Muscle of leg (tissue), 3 donors: ENCODE measurements at regions not wholly inside any gene's neighbourhood (a gene's known extent, or its start where the extent isn't known, plus 50 kb on each side); places are given as distances from the start of the nearest gene placed in this dataset.

Source experiments
- DNase-seq: peaks from one replicate; pipeline ENCODE4 v3.0.0; 2013
- H3K27ac ChIP-seq: one replicate; pipeline ENCODE4 v1.5.1; 2013; ENCODE audit warnings: mild to moderate bottlenecking, low read length, control low read depth
- H3K27me3 ChIP-seq: one replicate; pipeline ENCODE4 v1.6.1; 2013; ENCODE audit warnings: low read length; ENCODE audit not compliant: control insufficient read depth, insufficient read depth
- H3K36me3 ChIP-seq: one replicate; pipeline ENCODE4 v1.6.1; 2013; ENCODE audit warnings: low read length; ENCODE audit not compliant: control insufficient read depth, insufficient read depth
- H3K4me1 ChIP-seq: one replicate; pipeline ENCODE4 v1.6.1; 2013; ENCODE audit warnings: low read length; ENCODE audit not compliant: control insufficient read depth, insufficient read depth
- H3K4me3 ChIP-seq: one replicate; pipeline ENCODE4 v1.5.1; 2013; ENCODE audit warnings: low read length, control low read depth
- H3K9me3 ChIP-seq: replicated peaks from 2 replicates; pipeline ENCODE4 v1.6.1; 2013; ENCODE audit warnings: low read depth, low read length; ENCODE audit not compliant: control insufficient read depth
- WGBS: methylation state at CpG from one replicate; pipeline ENCODE4 v1.1.5; 2013; ENCODE audit warnings: missing lambda C conversion rate; ENCODE audit not compliant: insufficient coverage; 5-methylcytosine and 5-hydroxymethylcytosine counted together

GRCh38 chr15:70351941-70352774 lies 254.4 kb upstream of the TLE3 start:
- Histone ChIP-seq H3K27ac (no peak overlapping the region), H3K36me3 (no peaks in the 10 kb centered on the region), H3K4me1 (peaks cover 17% of the 10 kb centered on the region), H3K9me3 (no peaks in the 10 kb centered on the region), H3K27me3 (peaks cover 14% of the 10 kb centered on the region), H3K4me3 (no peak overlapping the region)
- 72% methylated on average over 3 of the region's 3 CpGs for WGBS
- no peak for DNase-seq

GRCh38 chr15:70351391-70351790 lies 253.7 kb upstream of the TLE3 start:
- H3K36me3 ChIP-seq, result no peaks in the 10 kb centered on the region
- 62% methylated on average over 5 of the region's 5 CpGs for WGBS
- peaks cover 13% of the 10 kb centered on the region for H3K27me3 ChIP-seq
- H3K27ac ChIP-seq, result no peak overlapping the region
- peaks cover 14% of the 10 kb centered on the region for H3K4me1 ChIP-seq
- H3K9me3 ChIP-seq, result no peaks in the 10 kb centered on the region
- no peak overlapping the region for H3K4me3 ChIP-seq
- DNase-seq, result no peak

- peaks cover 12% of the 10 kb centered on the region for H3K4me1 ChIP-seq
- WGBS, result 27% methylated on average over 17 of the region's 17 CpGs
- no peaks in the 10 kb centered on the region for H3K36me3 ChIP-seq
- no peak overlapping the region for H3K4me3 ChIP-seq
- no peaks in the 10 kb centered on the region for H3K9me3 ChIP-seq
- no peak overlapping the region for H3K27ac ChIP-seq
- peak; percentile 62 for DNase-seq
- H3K27me3 ChIP-seq, result peaks cover 4% of the 10 kb centered on the region
Observed at GRCh38 chr15:70348581-70349344, 251.0 kb upstream of the TLE3 start.

- Histone ChIP-seq H3K4me1 (peaks cover 12% of the 10 kb centered on the region), H3K36me3 (no peaks in the 10 kb centered on the region), H3K27ac (no peak overlapping the region), H3K9me3 (no peaks in the 10 kb centered on the region), H3K27me3 (no peaks in the 10 kb centered on the region), H3K4me3 (no peak overlapping the region)
- peak; percentile 61 for DNase-seq
- WGBS, result 18% methylated on average over 2 of the region's 2 CpGs
Observed at GRCh38 chr15:70348226-70348543, 250.5 kb upstream of the TLE3 start.

GRCh38 chr15:70347321-70348225 lies 249.9 kb upstream of the TLE3 start:
- 86% methylated on average over 2 of the region's 7 CpGs for WGBS
- no peak overlapping the region for H3K4me3 ChIP-seq
- H3K4me1 ChIP-seq, result peaks cover 12% of the 10 kb centered on the region
- H3K27ac ChIP-seq, result no peak overlapping the region
- no peak for DNase-seq
- H3K36me3 ChIP-seq, result no peaks in the 10 kb centered on the region
- H3K27me3 ChIP-seq, result no peaks in the 10 kb centered on the region
- no peaks in the 10 kb centered on the region for H3K9me3 ChIP-seq

- H3K27me3 ChIP-seq, result no peaks in the 10 kb centered on the region
Observed at GRCh38 chr15:70345251-70346019, 247.7 kb upstream of the TLE3 start.

GRCh38 chr15:70344666-70345065 lies 246.9 kb upstream of the TLE3 start:
- 100% methylated on average over 1 of the region's 3 CpGs for WGBS
- Histone ChIP-seq H3K27ac (no peak overlapping the region), H3K9me3 (no peaks in the 10 kb centered on the region), H3K4me1 (peaks cover 16% of the 10 kb centered on the region), H3K4me3 (no peak overlapping the region), H3K27me3 (no peaks in the 10 kb centered on the region), H3K36me3 (no peaks in the 10 kb centered on the region)
- no peak for DNase-seq

More at GRCh38 chr15:70345251-70346019, 247.7 kb upstream of the TLE3 start:
- WGBS, result 94% methylated on average over 5 of the region's 7 CpGs
- no peaks in the 10 kb centered on the region for H3K36me3 ChIP-seq
- no peak overlapping the region for H3K4me3 ChIP-seq
- DNase-seq, result no peak
- no peak overlapping the region for H3K27ac ChIP-seq
- H3K9me3 ChIP-seq, result no peaks in the 10 kb centered on the region
- peaks cover 12% of the 10 kb centered on the region for H3K4me1 ChIP-seq

GRCh38 chr15:70343961-70344621 lies 246.4 kb upstream of the TLE3 start:
- no peaks in the 10 kb centered on the region for H3K27me3 ChIP-seq
- H3K36me3 ChIP-seq, result no peaks in the 10 kb centered on the region
- peaks cover 16% of the 10 kb centered on the region for H3K4me1 ChIP-seq
- H3K4me3 ChIP-seq, result no peak overlapping the region
- 53% methylated on average over 3 of the region's 17 CpGs for WGBS
- no peaks in the 10 kb centered on the region for H3K9me3 ChIP-seq
- no peak for DNase-seq
- H3K27ac ChIP-seq, result no peak overlapping the region
